ENCODE measurements at regions not wholly inside any gene's neighbourhood (a gene's known extent, or its start where the extent isn't known, plus 50 kb on each side); places are given as distances from the start of the nearest gene placed in this dataset.

- no peak overlapping the region for H3K27ac Mint-ChIP-seq
- no peak for ATAC-seq
- H3K4me3 Mint-ChIP-seq = no peak overlapping the region
- no peaks in the 10 kb centered on the region for H3K27me3 Mint-ChIP-seq
- H3K9me3 Mint-ChIP-seq = peaks cover 3% of the 10 kb centered on the region
- H3K36me3 Mint-ChIP-seq = no peaks in the 10 kb centered on the region
- H3K4me1 Mint-ChIP-seq = no peaks in the 10 kb centered on the region
These were observed 537.7 kb upstream of the EEF2KMT start for GRCh38 chr16:5635331-5635730.

- ATAC-seq = no peak
- Mint-ChIP-seq H3K4me3 (no peak overlapping the region), H3K4me1 (no peaks in the 10 kb centered on the region), H3K27me3 (no peaks in the 10 kb centered on the region), H3K9me3 (peaks cover 3% of the 10 kb centered on the region), H3K36me3 (no peaks in the 10 kb centered on the region), H3K27ac (no peak overlapping the region)
These were observed 537.1 kb upstream of the EEF2KMT start for GRCh38 chr16:5634666-5635180.

- peaks cover 3% of the 10 kb centered on the region for H3K9me3 Mint-ChIP-seq
- no peaks in the 10 kb centered on the region for H3K27me3 Mint-ChIP-seq
- H3K4me3 Mint-ChIP-seq = no peak overlapping the region
- no peaks in the 10 kb centered on the region for H3K36me3 Mint-ChIP-seq
- no peaks in the 10 kb centered on the region for H3K4me1 Mint-ChIP-seq
- no peak for ATAC-seq
- H3K27ac Mint-ChIP-seq = no peak overlapping the region
These were observed 536.3 kb upstream of the EEF2KMT start for GRCh38 chr16:5633845-5634440.

GRCh38 chr16:5622234-5622884 is 524.8 kb upstream of the EEF2KMT start:
- Mint-ChIP-seq H3K4me3 (no peak overlapping the region), H3K9me3 (peaks cover 16% of the 10 kb centered on the region), H3K4me1 (no peaks in the 10 kb centered on the region), H3K27me3 (peaks cover 13% of the 10 kb centered on the region), H3K27ac (no peak overlapping the region), H3K36me3 (no peaks in the 10 kb centered on the region)
- ATAC-seq = no peak

GRCh38 chr16:5621826-5622225 is 524.2 kb upstream of the EEF2KMT start:
- Mint-ChIP-seq H3K36me3 (no peaks in the 10 kb centered on the region), H3K27me3 (peaks cover 18% of the 10 kb centered on the region), H3K27ac (no peak overlapping the region), H3K4me3 (no peak overlapping the region), H3K4me1 (no peaks in the 10 kb centered on the region), H3K9me3 (peaks cover 13% of the 10 kb centered on the region)
- ATAC-seq = no peak

GRCh38 chr16:5619304-5619703 is 521.7 kb upstream of the EEF2KMT start:
- Mint-ChIP-seq H3K4me1 (no peaks in the 10 kb centered on the region), H3K36me3 (no peaks in the 10 kb centered on the region), H3K9me3 (peaks cover 10% of the 10 kb centered on the region), H3K27ac (no peak overlapping the region), H3K4me3 (no peak overlapping the region), H3K27me3 (peaks cover 26% of the 10 kb centered on the region)
- ATAC-seq = no peak

- peaks cover 10% of the 10 kb centered on the region for H3K9me3 Mint-ChIP-seq
- H3K36me3 Mint-ChIP-seq = no peaks in the 10 kb centered on the region
- no peak for ATAC-seq
- H3K4me1 Mint-ChIP-seq = no peaks in the 10 kb centered on the region
- H3K4me3 Mint-ChIP-seq = no peak overlapping the region
- H3K27me3 Mint-ChIP-seq = peaks cover 26% of the 10 kb centered on the region
- H3K27ac Mint-ChIP-seq = no peak overlapping the region
These were observed 519.2 kb upstream of the EEF2KMT start for GRCh38 chr16:5616841-5617240.

- peaks cover 26% of the 10 kb centered on the region for H3K27me3 Mint-ChIP-seq
- H3K36me3 Mint-ChIP-seq = no peaks in the 10 kb centered on the region
- no peak overlapping the region for H3K27ac Mint-ChIP-seq
- ATAC-seq = no peak
- H3K9me3 Mint-ChIP-seq = peaks cover 10% of the 10 kb centered on the region
- H3K4me1 Mint-ChIP-seq = no peaks in the 10 kb centered on the region
- no peak overlapping the region for H3K4me3 Mint-ChIP-seq
These were observed 518.5 kb upstream of the EEF2KMT start for GRCh38 chr16:5615868-5616642.

GRCh38 chr16:5607169-5607568 is 509.6 kb upstream of the EEF2KMT start:
- Mint-ChIP-seq H3K27me3 (no peaks in the 10 kb centered on the region), H3K4me1 (no peaks in the 10 kb centered on the region), H3K27ac (no peak overlapping the region)

GRCh38 chr16:5605404-5605803 is 507.8 kb upstream of the EEF2KMT start:
- Mint-ChIP-seq H3K4me1 (no peaks in the 10 kb centered on the region), H3K9me3 (peaks cover 6% of the 10 kb centered on the region), H3K27me3 (no peaks in the 10 kb centered on the region), H3K27ac (no peak overlapping the region), H3K4me3 (no peak overlapping the region), H3K36me3 (no peaks in the 10 kb centered on the region)
- no peak for ATAC-seq

More at GRCh38 chr16:5607169-5607568, 509.6 kb upstream of the EEF2KMT start:
- no peaks in the 10 kb centered on the region for H3K36me3 Mint-ChIP-seq
- H3K4me3 Mint-ChIP-seq = no peak overlapping the region
- peaks cover 4% of the 10 kb centered on the region for H3K9me3 Mint-ChIP-seq
- no peak for ATAC-seq

- no peak overlapping the region for H3K4me3 Mint-ChIP-seq
- H3K36me3 Mint-ChIP-seq = no peaks in the 10 kb centered on the region
- no peak for ATAC-seq
- H3K4me1 Mint-ChIP-seq = no peaks in the 10 kb centered on the region
- no peak overlapping the region for H3K27ac Mint-ChIP-seq
- peaks cover 6% of the 10 kb centered on the region for H3K9me3 Mint-ChIP-seq
- no peaks in the 10 kb centered on the region for H3K27me3 Mint-ChIP-seq
These were observed 507.2 kb upstream of the EEF2KMT start for GRCh38 chr16:5604770-5605169.

- Mint-ChIP-seq H3K4me1 (no peaks in the 10 kb centered on the region), H3K4me3 (no peak overlapping the region), H3K27me3 (no peaks in the 10 kb centered on the region), H3K36me3 (no peaks in the 10 kb centered on the region), H3K27ac (no peak overlapping the region), H3K9me3 (peaks cover 6% of the 10 kb centered on the region)
- no peak for ATAC-seq
These were observed 506.2 kb upstream of the EEF2KMT start for GRCh38 chr16:5603836-5604235.

- Mint-ChIP-seq H3K27me3 (no peaks in the 10 kb centered on the region), H3K9me3 (peaks cover 6% of the 10 kb centered on the region), H3K4me3 (no peak overlapping the region), H3K27ac (no peak overlapping the region), H3K4me1 (no peaks in the 10 kb centered on the region), H3K36me3 (no peaks in the 10 kb centered on the region)
- ATAC-seq = no peak
These were observed 504.4 kb upstream of the EEF2KMT start for GRCh38 chr16:5601957-5602356.

GRCh38 chr16:5598793-5599192 is 501.2 kb upstream of the EEF2KMT start:
- H3K27ac Mint-ChIP-seq = no peak overlapping the region
- no peaks in the 10 kb centered on the region for H3K4me1 Mint-ChIP-seq
- no peaks in the 10 kb centered on the region for H3K36me3 Mint-ChIP-seq
- H3K27me3 Mint-ChIP-seq = no peaks in the 10 kb centered on the region
- H3K4me3 Mint-ChIP-seq = no peak overlapping the region
- peaks cover 10% of the 10 kb centered on the region for H3K9me3 Mint-ChIP-seq
- no peak for ATAC-seq

GRCh38 chr16:5595849-5596248 is 498.3 kb upstream of the EEF2KMT start:
- ATAC-seq = no peak
- H3K4me3 Mint-ChIP-seq = no peak overlapping the region
- H3K4me1 Mint-ChIP-seq = no peaks in the 10 kb centered on the region
- H3K27me3 Mint-ChIP-seq = no peaks in the 10 kb centered on the region
- no peak overlapping the region for H3K27ac Mint-ChIP-seq
- H3K9me3 Mint-ChIP-seq = peaks cover 4% of the 10 kb centered on the region
- H3K36me3 Mint-ChIP-seq = no peaks in the 10 kb centered on the region

- ATAC-seq = no peak
- H3K27ac Mint-ChIP-seq = no peak overlapping the region
- H3K4me3 Mint-ChIP-seq = no peak overlapping the region
- no peaks in the 10 kb centered on the region for H3K4me1 Mint-ChIP-seq
- no peaks in the 10 kb centered on the region for H3K36me3 Mint-ChIP-seq
- no peaks in the 10 kb centered on the region for H3K27me3 Mint-ChIP-seq
- peaks cover 4% of the 10 kb centered on the region for H3K9me3 Mint-ChIP-seq
These were observed 492.8 kb upstream of the EEF2KMT start for GRCh38 chr16:5590416-5590815.
